Loucy (cell line): ENCODE measurements at regions not wholly inside any gene's neighbourhood (a gene's known extent, or its start where the extent isn't known, plus 50 kb on each side); places are given as distances from the start of the nearest gene placed in this dataset.

Source experiments
- H2AFZ ChIP-seq: fragments of 200-600 bp; sonication (generic); 2 replicates; pipeline ENCODE4 v1.6.0; 2016; ENCODE audit warnings: antibody characterized with exemption, mild to moderate bottlenecking, low read length, moderate library complexity
- H3F3A ChIP-seq: fragments of 200-600 bp; 2 replicates; pipeline ENCODE4 v1.6.0; 2016; ENCODE audit warnings: antibody characterized with exemption, low read depth, mild to moderate bottlenecking
- H3K27me3 ChIP-seq: fragments of 200-600 bp; sonication (generic); 2 replicates; pipeline ENCODE4 v1.6.1; 2014; ENCODE audit warnings: low read length, mild to moderate bottlenecking; ENCODE audit not compliant: insufficient read depth, poor library complexity, severe bottlenecking
- H3K36me3 ChIP-seq: fragments of 200-600 bp; sonication (generic); 2 replicates; pipeline ENCODE4 v1.6.1; 2016; ENCODE audit warnings: low read length; ENCODE audit not compliant: insufficient read depth
- H3K4me1 ChIP-seq: fragments of 200-600 bp; sonication (generic); 2 replicates; pipeline ENCODE4 v1.5.1; 2014; ENCODE audit warnings: low read length, mild to moderate bottlenecking; ENCODE audit not compliant: insufficient read depth, poor library complexity, severe bottlenecking
- H3K4me2 ChIP-seq: fragments of 200-600 bp; sonication (generic); 2 replicates; pipeline ENCODE4 v1.6.0; 2014; ENCODE audit warnings: antibody characterized with exemption, low read length, low read depth, mild to moderate bottlenecking; ENCODE audit not compliant: poor library complexity, severe bottlenecking
- H3K4me3 ChIP-seq: fragments of 200-600 bp; sonication (generic); 2 replicates; pipeline ENCODE4 v1.5.1; 2014; ENCODE audit warnings: low read length, mild to moderate bottlenecking, mixed read lengths; ENCODE audit not compliant: poor library complexity, severe bottlenecking
- H3K79me2 ChIP-seq: fragments of 200-600 bp; sonication (generic); 2 replicates; pipeline ENCODE4 v1.6.1; 2014; ENCODE audit warnings: low read length; ENCODE audit not compliant: insufficient read depth
- H3K9ac ChIP-seq: fragments of 200-600 bp; sonication (generic); 2 replicates; pipeline ENCODE4 v1.6.0; 2014; ENCODE audit warnings: mild to moderate bottlenecking, low read depth, low read length, moderate library complexity; ENCODE audit not compliant: poor library complexity, severe bottlenecking
- H3K9me2 ChIP-seq: fragments of 200-600 bp; sonication (generic); replicated peaks from 2 replicates; pipeline ENCODE4 v1.6.1; 2016; ENCODE audit warnings: low read depth, low read length, mixed read lengths
- H3K9me3 ChIP-seq: fragments of 200-600 bp; sonication (generic); 2 replicates; pipeline ENCODE4 v1.6.1; 2014; ENCODE audit warnings: mild to moderate bottlenecking, antibody characterized with exemption, low read length, low read depth; ENCODE audit not compliant: insufficient read depth
- H4K20me1 ChIP-seq: fragments of 200-600 bp; sonication (generic); 2 replicates; pipeline ENCODE4 v1.6.0; 2014; ENCODE audit warnings: antibody characterized with exemption, low read length, mild to moderate bottlenecking; ENCODE audit not compliant: insufficient read depth, poor library complexity, severe bottlenecking
- EZH2phosphoT487 ChIP-seq: fragments of 200-600 bp; IDR thresholded peaks from 2 replicates; pipeline ENCODE4 v1.6.1; 2018; ENCODE audit warnings: antibody characterized with exemption, mild to moderate bottlenecking, moderate library complexity, borderline replicate concordance
- TF ChIP-seq, protein P1 (sequence below): fragments of 200-600 bp; sonication (generic); conservative IDR thresholded peaks from 2 replicates; pipeline ENCODE4 v1.5.1; 2014; ENCODE audit warnings: mild to moderate bottlenecking, antibody characterized with exemption, low read length

DNA sequence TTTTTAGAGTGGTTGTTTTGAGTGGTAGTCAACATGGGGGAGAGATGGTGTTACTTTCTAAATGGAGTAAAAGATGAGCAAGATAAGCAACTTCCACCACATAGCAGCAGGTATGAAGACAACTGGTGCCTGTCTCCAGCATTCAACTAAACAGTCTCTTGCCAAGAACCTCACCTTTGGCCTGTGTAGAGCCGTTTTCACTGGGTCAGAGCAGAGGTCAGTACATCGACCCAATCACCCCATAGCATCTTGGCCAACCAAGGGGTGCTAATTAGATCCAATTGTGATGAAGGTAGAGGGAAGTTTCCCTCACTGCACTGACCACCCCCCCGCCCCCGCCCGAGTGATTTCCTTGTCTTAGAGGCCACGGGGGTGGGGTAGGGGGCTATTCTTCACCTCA lies 188.2 kb downstream of the BLID start:
- H4K20me1 ChIP-seq, result no peaks in the 10 kb centered on the region
- no peaks in the 10 kb centered on the region for H3K9me2 ChIP-seq
- H3K9ac ChIP-seq, result no peak overlapping the region
- H3K79me2 ChIP-seq, result no peaks in the 10 kb centered on the region
- no peaks in the 10 kb centered on the region for H3K36me3 ChIP-seq
- H3K4me2 ChIP-seq, result no peak overlapping the region
- no peak overlapping the region for H2AFZ ChIP-seq
- no peak for TF ChIP-seq EZH2phosphoT487
- TF ChIP-seq, protein P1, sequence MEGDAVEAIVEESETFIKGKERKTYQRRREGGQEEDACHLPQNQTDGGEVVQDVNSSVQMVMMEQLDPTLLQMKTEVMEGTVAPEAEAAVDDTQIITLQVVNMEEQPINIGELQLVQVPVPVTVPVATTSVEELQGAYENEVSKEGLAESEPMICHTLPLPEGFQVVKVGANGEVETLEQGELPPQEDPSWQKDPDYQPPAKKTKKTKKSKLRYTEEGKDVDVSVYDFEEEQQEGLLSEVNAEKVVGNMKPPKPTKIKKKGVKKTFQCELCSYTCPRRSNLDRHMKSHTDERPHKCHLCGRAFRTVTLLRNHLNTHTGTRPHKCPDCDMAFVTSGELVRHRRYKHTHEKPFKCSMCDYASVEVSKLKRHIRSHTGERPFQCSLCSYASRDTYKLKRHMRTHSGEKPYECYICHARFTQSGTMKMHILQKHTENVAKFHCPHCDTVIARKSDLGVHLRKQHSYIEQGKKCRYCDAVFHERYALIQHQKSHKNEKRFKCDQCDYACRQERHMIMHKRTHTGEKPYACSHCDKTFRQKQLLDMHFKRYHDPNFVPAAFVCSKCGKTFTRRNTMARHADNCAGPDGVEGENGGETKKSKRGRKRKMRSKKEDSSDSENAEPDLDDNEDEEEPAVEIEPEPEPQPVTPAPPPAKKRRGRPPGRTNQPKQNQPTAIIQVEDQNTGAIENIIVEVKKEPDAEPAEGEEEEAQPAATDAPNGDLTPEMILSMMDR, result no peak
- H3K9me3 ChIP-seq, result no peaks in the 10 kb centered on the region
- H3F3A ChIP-seq, result no peaks in the 10 kb centered on the region
- no peaks in the 10 kb centered on the region for H3K27me3 ChIP-seq
- H3K4me3 ChIP-seq, result no peak overlapping the region
- H3K4me1 ChIP-seq, result no peaks in the 10 kb centered on the region

DNA sequence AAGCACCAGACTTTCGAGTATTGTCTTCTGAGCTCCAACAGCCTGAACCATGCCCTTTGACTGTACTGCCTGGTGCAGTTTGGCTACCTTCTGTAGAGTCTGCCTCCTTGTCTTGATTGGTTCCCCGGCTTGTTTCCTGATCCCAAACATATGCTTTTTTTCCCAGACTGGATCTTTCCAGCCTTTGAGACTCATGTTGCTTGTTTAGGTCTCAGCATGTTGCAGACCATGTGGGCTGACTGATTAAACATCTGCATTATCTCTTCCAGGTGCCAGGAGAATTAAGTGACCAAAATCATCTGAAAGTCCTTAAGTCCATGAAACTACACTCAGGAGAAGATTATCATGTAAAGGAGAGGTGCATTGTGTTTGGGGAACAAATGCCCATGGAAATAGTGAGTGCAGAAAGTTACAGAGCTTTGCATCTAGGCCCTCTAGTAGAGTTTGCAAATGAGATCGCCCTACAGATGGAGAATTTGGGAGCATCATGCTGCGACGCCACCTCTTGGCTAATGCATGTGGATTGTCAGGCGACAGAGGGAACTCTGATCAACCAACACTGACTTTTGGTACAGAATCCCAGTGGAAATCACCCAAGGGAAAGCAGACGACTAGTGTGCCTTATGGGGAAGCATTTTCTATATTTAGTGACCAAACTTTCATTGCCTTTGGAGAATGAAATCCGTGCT lies 188.8 kb downstream of the BLID start:
- no peaks in the 10 kb centered on the region for H3F3A ChIP-seq
- H3K27me3 ChIP-seq, result no peaks in the 10 kb centered on the region
- TF ChIP-seq EZH2phosphoT487, result no peak
- TF ChIP-seq, protein P1, result no peak
- H4K20me1 ChIP-seq, result no peaks in the 10 kb centered on the region
- no peak overlapping the region for H3K4me3 ChIP-seq
- H3K4me1 ChIP-seq, result no peaks in the 10 kb centered on the region
- no peaks in the 10 kb centered on the region for H3K9me3 ChIP-seq
- H3K9ac ChIP-seq, result no peak overlapping the region
- no peaks in the 10 kb centered on the region for H3K36me3 ChIP-seq
- no peaks in the 10 kb centered on the region for H3K9me2 ChIP-seq
- no peak overlapping the region for H3K4me2 ChIP-seq
- no peak overlapping the region for H2AFZ ChIP-seq
- H3K79me2 ChIP-seq, result no peaks in the 10 kb centered on the region

DNA sequence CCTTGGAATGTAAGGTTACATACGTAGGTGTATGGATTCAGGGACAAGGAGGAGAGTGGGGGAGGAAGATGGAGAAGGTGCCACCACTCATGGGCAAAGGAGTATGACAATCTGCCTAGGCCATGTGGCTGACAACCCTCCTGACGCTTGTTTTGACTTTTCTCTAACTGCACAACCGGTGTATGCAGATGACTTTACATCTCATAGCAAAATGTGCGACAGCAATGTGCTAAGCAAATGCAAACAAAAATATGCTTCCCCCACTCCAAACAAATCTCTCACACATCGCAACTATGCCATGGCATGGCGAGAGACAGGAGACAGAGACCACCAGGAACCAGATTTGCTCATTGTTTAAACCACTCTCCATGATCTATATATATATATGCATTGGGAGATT lies 191.8 kb downstream of the BLID start:
- H2AFZ ChIP-seq, result no peak overlapping the region
- H3K9me2 ChIP-seq, result no peaks in the 10 kb centered on the region
- no peaks in the 10 kb centered on the region for H4K20me1 ChIP-seq
- H3F3A ChIP-seq, result no peaks in the 10 kb centered on the region
- no peaks in the 10 kb centered on the region for H3K4me1 ChIP-seq
- H3K9me3 ChIP-seq, result no peaks in the 10 kb centered on the region
- H3K36me3 ChIP-seq, result no peaks in the 10 kb centered on the region
- no peak overlapping the region for H3K9ac ChIP-seq
- H3K79me2 ChIP-seq, result no peaks in the 10 kb centered on the region
- no peaks in the 10 kb centered on the region for H3K27me3 ChIP-seq
- H3K4me3 ChIP-seq, result no peak overlapping the region
- TF ChIP-seq, protein P1, result no peak
- TF ChIP-seq EZH2phosphoT487, result no peak
- H3K4me2 ChIP-seq, result no peak overlapping the region
